Heart left ventricle (tissue), 13 donors: ENCODE measurements at regions not wholly inside any gene's neighbourhood (a gene's known extent, or its start where the extent isn't known, plus 50 kb on each side); places are given as distances from the start of the nearest gene placed in this dataset.

Experiments used
- POLR2A ChIP-seq, 2 donors: fragments of 450-650 bp; IDR thresholded peaks; one replicate each; pipeline ENCODE4 v1.6.1; 2017; ENCODE audit warnings: antibody characterized with exemption in 2 of 2, mild to moderate bottlenecking in 2 of 2, moderate library complexity in 2 of 2
- TF ChIP-seq, protein P1 (sequence below), 12 donors: fragments of 200-600 bp; sonication (generic) in 4 of 12; IDR thresholded peaks; one replicate each; pipeline versions ENCODE4 v1.5.0 to v1.8.0; 2018 to 2022; ENCODE audit warnings: antibody characterized with exemption in 12 of 12, mild to moderate bottlenecking in 5 of 12
- donor health status: ischemic (EF 13 %, LVEDD 7.1; RV severe dilation, severe dysfunction).
- donor health status: DM: no; HTN: yes; CAD: no.
- donor health status: DM: no; HTN: no; CAD: no.
- donor health status: ischemic (EF 25% LVEDD 6.9; RV normal size, moderate dysfunction).
- donor health status: ischemic (EF 25% LVEDD 5.7; RV mildly dilated, moderate dysfunction).
- donor health status: ischemic (EF 35%, LVEDD 5.7; RV mildly dilated, moderate dysfunction).
- donor health status: nonischemic (EF 11% LVEDD 7.7; RV severe dilation, severe dysfunction).
- donor health status: DM: yes; HTN: yes; CAD: no.
- donor health status: PGD.
- donor health status: ischemic (EF 29% LVEDD 5.4; RV normal size, mild dysfunction).
- donor health status: nonischemic (EF 23%, LVEDD 6.1; RV moderate dilation, normal function).

DNA sequence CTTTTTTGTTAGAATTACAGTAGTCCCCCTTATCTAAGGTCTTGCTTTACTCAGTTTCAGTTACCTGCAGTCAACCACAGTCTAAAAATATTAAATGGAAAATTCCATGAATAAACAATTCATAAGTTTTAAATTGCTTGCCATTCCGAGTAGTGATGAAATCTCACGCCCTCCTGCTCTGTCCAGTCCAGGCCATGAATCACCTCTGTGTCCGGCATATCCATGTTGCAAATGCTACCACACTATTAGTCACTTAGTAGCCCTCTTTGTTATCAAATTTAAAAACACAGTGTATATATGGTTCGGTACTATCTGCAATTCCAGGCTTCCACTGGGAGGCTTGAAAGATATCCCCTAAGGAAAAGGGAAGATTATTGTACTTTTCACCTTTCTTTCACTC, 164.6 kb upstream of the FAM83B start:
- TF ChIP-seq, protein P1, sequence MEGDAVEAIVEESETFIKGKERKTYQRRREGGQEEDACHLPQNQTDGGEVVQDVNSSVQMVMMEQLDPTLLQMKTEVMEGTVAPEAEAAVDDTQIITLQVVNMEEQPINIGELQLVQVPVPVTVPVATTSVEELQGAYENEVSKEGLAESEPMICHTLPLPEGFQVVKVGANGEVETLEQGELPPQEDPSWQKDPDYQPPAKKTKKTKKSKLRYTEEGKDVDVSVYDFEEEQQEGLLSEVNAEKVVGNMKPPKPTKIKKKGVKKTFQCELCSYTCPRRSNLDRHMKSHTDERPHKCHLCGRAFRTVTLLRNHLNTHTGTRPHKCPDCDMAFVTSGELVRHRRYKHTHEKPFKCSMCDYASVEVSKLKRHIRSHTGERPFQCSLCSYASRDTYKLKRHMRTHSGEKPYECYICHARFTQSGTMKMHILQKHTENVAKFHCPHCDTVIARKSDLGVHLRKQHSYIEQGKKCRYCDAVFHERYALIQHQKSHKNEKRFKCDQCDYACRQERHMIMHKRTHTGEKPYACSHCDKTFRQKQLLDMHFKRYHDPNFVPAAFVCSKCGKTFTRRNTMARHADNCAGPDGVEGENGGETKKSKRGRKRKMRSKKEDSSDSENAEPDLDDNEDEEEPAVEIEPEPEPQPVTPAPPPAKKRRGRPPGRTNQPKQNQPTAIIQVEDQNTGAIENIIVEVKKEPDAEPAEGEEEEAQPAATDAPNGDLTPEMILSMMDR (IDR thresholded peaks at IDR 0.05), result no peak
- TF ChIP-seq POLR2A (IDR thresholded peaks at IDR 0.05), result no peak
